Endothelial cell of umbilical vein (primary cell): ENCODE measurements at regions not wholly inside any gene's neighbourhood (a gene's known extent, or its start where the extent isn't known, plus 50 kb on each side); places are given as distances from the start of the nearest gene placed in this dataset.

Source experiments
- BruUV-seq: library from RNA; stranded (reverse); fragments of 400-500 nt; replicated peaks from 2 replicates; lab custom pipeline; 2021; lab: Mats Ljungman, UMichigan
- CTCF ChIA-PET: fragments of 300-600, 350-600 bp; sonication (Branson Sonifier 250); formaldehyde crosslinking; loops from one replicate; lab custom pipeline; 2021; ENCODE audit warnings: antibody characterized with exemption, inconsistent platforms; lab: Charles Lee
- POLR2A ChIA-PET: fragments of 300-600, 350-600 bp; sonication (Branson Sonifier 250); formaldehyde crosslinking; loops from one replicate; lab custom pipeline; 2021; ENCODE audit warnings: antibody characterized with exemption, inconsistent platforms; lab: Charles Lee
- DNase-seq: peaks from one replicate; pipeline ENCODE4 v3.0.0-alpha.2; 2011; ENCODE audit warnings: low read depth, low spot score
- FAIRE-seq: peaks from 2 replicates; lab custom pipeline; 2011; peaks lifted over from hg19 to GRCh38; lab: Jason Lieb, UNC
- H2AFZ ChIP-seq: 2 replicates; pipeline ENCODE4 v1.6.0; 2012; ENCODE audit warnings: low read depth, low read length, control low read depth, inconsistent platforms
- H3K27ac ChIP-seq: 2 replicates; pipeline ENCODE4 v1.5.1; 2011; ENCODE audit warnings: low read depth, mild to moderate bottlenecking, control low read depth, low read length, moderate library complexity; ENCODE audit not compliant: insufficient read depth
- H3K27me3 ChIP-seq, 2 experiments: 2 replicates each; pipeline versions ENCODE4 v1.6.0 to v1.6.1; 2011; ENCODE audit warnings: low read length in 2 of 2, mixed read lengths in 1 of 2; ENCODE audit not compliant: control insufficient read depth in 2 of 2, insufficient read depth in 2 of 2
- H3K36me3 ChIP-seq, 2 experiments: 2 replicates in 1 of 2; 3 replicates in 1 of 2; pipeline ENCODE4 v1.5.1; 2011; ENCODE audit warnings: low read length in 2 of 2, mild to moderate bottlenecking in 1 of 2, moderate library complexity in 1 of 2; ENCODE audit not compliant: control insufficient read depth in 2 of 2, insufficient read depth in 2 of 2; ENCODE audit errors: extremely low read depth in 1 of 2
- H3K4me1 ChIP-seq: 3 replicates; pipeline ENCODE4 v1.5.1; 2011; ENCODE audit warnings: mild to moderate bottlenecking, low read length; ENCODE audit not compliant: control insufficient read depth, insufficient read depth; ENCODE audit errors: extremely low read depth
- H3K4me2 ChIP-seq: 2 replicates; pipeline ENCODE4 v1.6.1; 2011; ENCODE audit warnings: low read length, control low read depth, mixed read lengths; ENCODE audit not compliant: insufficient read depth
- H3K4me3 ChIP-seq, 3 experiments: fragments of 200-600 bp in 1 of 3; sonication (generic), shearing (Covaris generic) in 1 of 3; replicated peaks in 1 of 3; 2 replicates each; pipeline ENCODE4 v1.5.1; 2011 to 2016; ENCODE audit warnings: control low read depth in 3 of 3, low read length in 3 of 3, mild to moderate bottlenecking in 2 of 3, inconsistent platforms in 1 of 3, low read depth in 1 of 3, moderate library complexity in 1 of 3; ENCODE audit not compliant: insufficient read depth in 1 of 3
- H3K79me2 ChIP-seq: 2 replicates; pipeline ENCODE4 v1.6.0; 2012; ENCODE audit warnings: low read length, inconsistent platforms; ENCODE audit not compliant: control insufficient read depth, insufficient read depth
- H3K9ac ChIP-seq: replicated peaks from 2 replicates; pipeline ENCODE3; 2011; ENCODE audit warnings: low read length, control low read depth; ENCODE audit not compliant: insufficient read depth; ENCODE audit errors: extremely low read depth
- H3K9me1 ChIP-seq: replicated peaks from 3 replicates; pipeline ENCODE4 v1.6.0; 2011; ENCODE audit warnings: mild to moderate bottlenecking, low read length; ENCODE audit not compliant: control insufficient read depth, insufficient read depth; ENCODE audit errors: extremely low read depth
- H3K9me3 ChIP-seq: replicated peaks from 2 replicates; pipeline ENCODE4 v1.5.1; 2012; ENCODE audit warnings: low read length, inconsistent platforms; ENCODE audit not compliant: control insufficient read depth, insufficient read depth
- H4K20me1 ChIP-seq: replicated peaks from 2 replicates; pipeline ENCODE3; 2011; ENCODE audit warnings: mild to moderate bottlenecking, low read length; ENCODE audit not compliant: control insufficient read depth, insufficient read depth; ENCODE audit errors: extremely low read depth
- EZH2 ChIP-seq: IDR thresholded peaks from 2 replicates; pipeline ENCODE4 v1.6.1; 2012; ENCODE audit warnings: borderline replicate concordance, low read depth, mild to moderate bottlenecking, moderate library complexity, low read length, inconsistent platforms; ENCODE audit not compliant: severe bottlenecking
- FOS ChIP-seq: IDR thresholded peaks from 2 replicates; pipeline ENCODE4 v1.6.1; 2011; ENCODE audit warnings: mild to moderate bottlenecking, low read length, moderate library complexity, borderline replicate concordance; ENCODE audit not compliant: insufficient read depth
- GATA2 ChIP-seq: IDR thresholded peaks from 2 replicates; pipeline ENCODE4 v1.7.0; 2011; ENCODE audit warnings: low read depth, mild to moderate bottlenecking, moderate library complexity, mixed read lengths, low read length; ENCODE audit not compliant: insufficient read length, insufficient read depth
- JUN ChIP-seq: IDR thresholded peaks from 2 replicates; pipeline ENCODE4 v1.6.1; 2011; ENCODE audit warnings: borderline replicate concordance, low read depth; ENCODE audit not compliant: insufficient read length, insufficient read depth
- MYC ChIP-seq: IDR thresholded peaks from one replicate; pipeline ENCODE4 v1.6.1; 2011; ENCODE audit warnings: mild to moderate bottlenecking, low read depth, low read length
- POLR2A ChIP-seq: IDR thresholded peaks from 2 replicates; pipeline ENCODE4 v1.6.1; 2012; ENCODE audit warnings: low read depth, mild to moderate bottlenecking, control low read depth, low read length
- POLR2AphosphoS5 ChIP-seq: IDR thresholded peaks from 2 replicates; pipeline ENCODE4 v1.6.1; 2012; ENCODE audit warnings: low read depth, mild to moderate bottlenecking, control low read depth, low read length, moderate library complexity; ENCODE audit not compliant: insufficient read depth
- dilution Hi-C: fragments of 300-500 bp; cut with MboI; formaldehyde crosslinking; loops from one replicate; pipeline ENCODE4 v1.15.0; 2019; ENCODE audit warnings: low sequenced_read_pairs; ENCODE audit not compliant: extremely low pct_ligation_motif_present
- intact Hi-C: fragments of 100-400 bp; cut with micrococcal nuclease; formaldehyde crosslinking; loops from one replicate; pipeline ENCODE4 v1.10.0; 2022
- TF ChIP-seq, protein P1 (sequence below): IDR thresholded peaks from 2 replicates; pipeline ENCODE4 v1.6.1; 2011; ENCODE audit not compliant: insufficient read depth, insufficient read length
- TF ChIP-seq, protein P2 (sequence below), 2 donors: IDR thresholded peaks; 1 replicate in 1 of 2; 2 replicates in 1 of 2; pipeline ENCODE4 v1.5.1; 2011; ENCODE audit warnings: low read length in 2 of 2, mild to moderate bottlenecking in 2 of 2, moderate library complexity in 2 of 2, control low read depth in 1 of 2, inconsistent platforms in 1 of 2, low read depth in 1 of 2; ENCODE audit not compliant: insufficient read depth in 1 of 2; ENCODE audit errors: extremely low read depth in 1 of 2

DNA sequence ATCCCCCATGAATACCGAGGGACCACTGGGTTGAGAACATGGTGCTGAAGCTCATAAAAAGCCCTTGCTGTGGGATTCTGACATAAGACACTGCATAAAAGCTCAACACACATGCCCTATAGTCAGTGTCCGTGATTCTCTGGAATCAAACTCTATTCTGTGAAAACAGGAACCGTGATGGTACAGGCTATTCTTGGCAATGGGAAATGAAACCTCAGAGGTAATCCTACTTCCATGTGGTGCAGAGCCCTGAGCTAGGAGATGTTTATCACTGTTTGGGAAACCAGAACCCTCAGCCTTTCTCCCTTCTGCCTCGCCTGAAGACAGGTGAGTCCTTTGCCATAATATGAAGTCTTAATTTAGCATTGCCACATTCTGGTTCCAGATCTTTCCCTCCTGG lies 80.8 kb upstream of the PRSS1 start:
- TF ChIP-seq JUN (no peak), FOS (no peak), POLR2AphosphoS5 (no peak), POLR2A (no peak), EZH2 (no peak), GATA2 (no peak), MYC (no peak)
- TF ChIP-seq, protein P1, sequence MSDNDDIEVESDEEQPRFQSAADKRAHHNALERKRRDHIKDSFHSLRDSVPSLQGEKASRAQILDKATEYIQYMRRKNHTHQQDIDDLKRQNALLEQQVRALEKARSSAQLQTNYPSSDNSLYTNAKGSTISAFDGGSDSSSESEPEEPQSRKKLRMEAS, result no peak
- TF ChIP-seq, protein P2, sequence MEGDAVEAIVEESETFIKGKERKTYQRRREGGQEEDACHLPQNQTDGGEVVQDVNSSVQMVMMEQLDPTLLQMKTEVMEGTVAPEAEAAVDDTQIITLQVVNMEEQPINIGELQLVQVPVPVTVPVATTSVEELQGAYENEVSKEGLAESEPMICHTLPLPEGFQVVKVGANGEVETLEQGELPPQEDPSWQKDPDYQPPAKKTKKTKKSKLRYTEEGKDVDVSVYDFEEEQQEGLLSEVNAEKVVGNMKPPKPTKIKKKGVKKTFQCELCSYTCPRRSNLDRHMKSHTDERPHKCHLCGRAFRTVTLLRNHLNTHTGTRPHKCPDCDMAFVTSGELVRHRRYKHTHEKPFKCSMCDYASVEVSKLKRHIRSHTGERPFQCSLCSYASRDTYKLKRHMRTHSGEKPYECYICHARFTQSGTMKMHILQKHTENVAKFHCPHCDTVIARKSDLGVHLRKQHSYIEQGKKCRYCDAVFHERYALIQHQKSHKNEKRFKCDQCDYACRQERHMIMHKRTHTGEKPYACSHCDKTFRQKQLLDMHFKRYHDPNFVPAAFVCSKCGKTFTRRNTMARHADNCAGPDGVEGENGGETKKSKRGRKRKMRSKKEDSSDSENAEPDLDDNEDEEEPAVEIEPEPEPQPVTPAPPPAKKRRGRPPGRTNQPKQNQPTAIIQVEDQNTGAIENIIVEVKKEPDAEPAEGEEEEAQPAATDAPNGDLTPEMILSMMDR (IDR thresholded peaks at IDR 0.05; ENCODE audit: extremely low read depth in 1 of 2, insufficient read depth in 1 of 2, low read depth in 1 of 2, low read length in 2 of 2), result no peak
- H3K9ac ChIP-seq, result no peak overlapping the region
- no peak overlapping the region for H3K4me2 ChIP-seq
- no peak overlapping the region for H2AFZ ChIP-seq
- no peaks in the 10 kb centered on the region for H3K9me1 ChIP-seq
- H3K36me3 ChIP-seq, result no peaks in the 10 kb centered on the region
- H3K27ac ChIP-seq, result no peak overlapping the region
- H3K27me3 ChIP-seq, result peaks cover 2 to 4% of the 10 kb centered on the region in 2 experiments
- BruUV-seq, result no TSS peak
- POLR2A ChIA-PET, result no interaction called here
- CTCF ChIA-PET, result interaction anchor here (0.8 to 7.9 kb wide), 4 partner anchors 32 to 143 kb away, joined by 4 to 103 read pairs (median 5); no protein-coding TSS in a partner anchor
- intact Hi-C loops, result loop anchor here (10.0 kb wide), 1 partner anchor 64 kb away; no protein-coding TSS in a partner anchor
- H3K4me1 ChIP-seq, result no peaks in the 10 kb centered on the region
- FAIRE-seq (no peak), DNase-seq (no peak)
- H3K79me2 ChIP-seq, result no peaks in the 10 kb centered on the region
- no peaks in the 10 kb centered on the region for H3K9me3 ChIP-seq
- dilution Hi-C loops, result no loop called here
- H3K4me3 ChIP-seq, result no peak overlapping the region
- H4K20me1 ChIP-seq, result no peaks in the 10 kb centered on the region
